ENCODE measurements at regions not wholly inside any gene's neighbourhood (a gene's known extent, or its start where the extent isn't known, plus 50 kb on each side); places are given as distances from the start of the nearest gene placed in this dataset.

DNA sequence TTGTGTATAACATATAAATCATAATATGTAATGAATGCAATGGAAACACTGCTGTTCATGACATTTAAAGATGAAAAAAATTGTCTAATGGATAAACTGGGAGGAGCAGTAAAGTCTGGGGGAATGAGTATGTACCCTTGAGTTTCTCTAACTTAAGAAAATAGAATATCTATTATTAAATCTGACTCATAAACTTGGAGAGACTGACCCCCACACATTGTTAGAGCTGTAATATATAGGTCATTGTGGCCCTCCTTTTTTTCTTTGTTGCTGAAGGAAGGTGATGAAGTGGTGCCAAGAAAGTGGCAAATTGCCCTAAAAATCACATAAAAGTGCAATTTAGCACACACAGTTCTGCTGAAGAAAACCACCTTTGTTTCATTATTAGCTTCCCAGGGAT, 389.8 kb upstream of the RARB start:
- TF ChIP-seq MYC (IDR thresholded peaks at IDR 0.05; ENCODE audit: low read depth, low read length): no peak
- TF ChIP-seq, protein P1, sequence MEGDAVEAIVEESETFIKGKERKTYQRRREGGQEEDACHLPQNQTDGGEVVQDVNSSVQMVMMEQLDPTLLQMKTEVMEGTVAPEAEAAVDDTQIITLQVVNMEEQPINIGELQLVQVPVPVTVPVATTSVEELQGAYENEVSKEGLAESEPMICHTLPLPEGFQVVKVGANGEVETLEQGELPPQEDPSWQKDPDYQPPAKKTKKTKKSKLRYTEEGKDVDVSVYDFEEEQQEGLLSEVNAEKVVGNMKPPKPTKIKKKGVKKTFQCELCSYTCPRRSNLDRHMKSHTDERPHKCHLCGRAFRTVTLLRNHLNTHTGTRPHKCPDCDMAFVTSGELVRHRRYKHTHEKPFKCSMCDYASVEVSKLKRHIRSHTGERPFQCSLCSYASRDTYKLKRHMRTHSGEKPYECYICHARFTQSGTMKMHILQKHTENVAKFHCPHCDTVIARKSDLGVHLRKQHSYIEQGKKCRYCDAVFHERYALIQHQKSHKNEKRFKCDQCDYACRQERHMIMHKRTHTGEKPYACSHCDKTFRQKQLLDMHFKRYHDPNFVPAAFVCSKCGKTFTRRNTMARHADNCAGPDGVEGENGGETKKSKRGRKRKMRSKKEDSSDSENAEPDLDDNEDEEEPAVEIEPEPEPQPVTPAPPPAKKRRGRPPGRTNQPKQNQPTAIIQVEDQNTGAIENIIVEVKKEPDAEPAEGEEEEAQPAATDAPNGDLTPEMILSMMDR (IDR thresholded peaks at IDR 0.05; ENCODE audit: low read depth, low read length): no peak
- no peak for TF ChIP-seq POLR2A (IDR thresholded peaks at IDR 0.05; ENCODE audit: extremely low read depth, insufficient read length)
- TF ChIP-seq, protein P2, sequence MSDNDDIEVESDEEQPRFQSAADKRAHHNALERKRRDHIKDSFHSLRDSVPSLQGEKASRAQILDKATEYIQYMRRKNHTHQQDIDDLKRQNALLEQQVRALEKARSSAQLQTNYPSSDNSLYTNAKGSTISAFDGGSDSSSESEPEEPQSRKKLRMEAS (IDR thresholded peaks at IDR 0.05; ENCODE audit: low read depth, low read length): no peak
- no peak overlapping the region for H3K4me3 ChIP-seq (ENCODE audit: low read depth, low read length)
- DNase-seq (ENCODE audit: low read depth): no peak

DNA sequence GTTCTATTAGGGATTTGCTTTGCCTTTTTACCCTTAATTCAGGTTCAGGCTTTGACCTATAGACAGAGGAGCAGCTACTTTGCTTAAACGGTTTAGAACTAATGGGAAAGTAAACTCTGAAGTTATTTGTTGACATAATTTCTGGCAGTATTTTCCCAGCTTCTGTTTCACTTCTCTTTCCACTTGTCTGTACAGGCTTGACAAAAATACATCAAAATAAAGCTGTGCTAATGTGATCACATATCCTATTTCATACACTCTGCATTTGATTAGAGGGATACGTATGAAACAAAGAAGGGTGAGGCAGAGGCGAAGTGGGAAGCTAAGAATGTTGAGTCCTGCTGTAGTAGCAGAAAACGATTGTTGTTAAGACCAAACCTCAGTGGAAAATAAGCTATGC, 389.1 kb upstream of the RARB start:
- no peak for DNase-seq (ENCODE audit: low read depth)
- no peak for TF ChIP-seq POLR2A (IDR thresholded peaks at IDR 0.05; ENCODE audit: extremely low read depth, insufficient read length)
- TF ChIP-seq, protein P1 (IDR thresholded peaks at IDR 0.05; ENCODE audit: low read depth, low read length): no peak
- TF ChIP-seq MYC (IDR thresholded peaks at IDR 0.05; ENCODE audit: low read depth, low read length): no peak
- TF ChIP-seq, protein P2 (IDR thresholded peaks at IDR 0.05; ENCODE audit: low read depth, low read length): no peak
- H3K4me3 ChIP-seq (ENCODE audit: low read depth, low read length): no peak overlapping the region

DNA sequence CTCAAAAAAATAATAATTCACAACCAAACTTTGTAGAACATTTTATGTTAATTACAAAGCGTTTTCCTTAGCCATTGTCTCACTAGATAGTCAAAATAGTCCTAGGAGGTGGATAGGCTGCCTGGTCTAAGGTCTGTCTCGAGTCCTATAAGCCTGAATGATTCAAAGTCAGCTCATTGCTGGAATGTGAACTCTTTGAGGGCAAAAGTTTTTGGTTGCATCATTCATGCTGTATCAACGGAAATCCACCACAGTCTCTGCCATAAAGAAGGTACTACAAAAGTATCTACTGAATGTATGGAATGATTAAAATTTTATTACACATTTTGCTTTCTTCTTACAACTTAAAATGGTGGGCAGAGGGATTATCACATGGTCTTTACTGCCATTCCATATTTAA, 387.3 kb upstream of the RARB start:
- no peak for DNase-seq (ENCODE audit: low read depth)

DNA sequence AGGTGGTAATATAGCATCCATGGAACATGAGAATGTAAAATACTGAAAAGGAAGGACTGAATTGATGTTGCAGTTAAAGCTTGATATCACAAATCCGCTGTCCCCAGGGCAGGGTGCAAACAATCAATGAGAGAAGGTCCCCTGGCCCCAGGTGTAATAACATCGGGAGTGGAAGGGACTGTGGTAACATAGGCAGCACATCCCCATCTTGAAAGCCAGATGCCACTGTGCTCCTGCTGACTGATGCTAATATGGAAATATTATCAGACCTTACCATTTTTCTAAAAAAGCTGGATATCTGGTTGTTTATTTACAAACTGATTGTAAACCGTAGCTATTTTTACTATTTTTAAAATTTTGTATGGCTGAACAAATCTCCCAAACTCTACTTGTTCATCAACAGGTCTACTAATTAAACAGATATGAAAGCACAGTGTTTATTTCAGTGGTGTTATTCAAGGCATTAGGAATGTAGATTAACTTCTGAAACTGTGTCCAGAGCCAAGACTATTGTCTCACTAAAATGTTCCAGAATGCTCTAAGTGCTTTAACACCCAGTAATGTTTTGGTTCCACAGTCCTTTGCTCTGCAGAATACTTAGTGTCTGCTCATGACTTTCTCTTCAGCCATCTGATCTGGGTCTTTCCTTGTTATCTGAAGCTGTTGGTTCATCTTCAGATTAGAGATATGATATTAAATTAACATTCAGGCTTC, 386.0 kb upstream of the RARB start:
- no peak overlapping the region for H3K4me3 ChIP-seq (ENCODE audit: low read depth, low read length)
- DNase-seq (ENCODE audit: low read depth): no peak
- TF ChIP-seq, protein P1 (IDR thresholded peaks at IDR 0.05; ENCODE audit: low read depth, low read length): no peak

More for the DNA sequence above, 387.3 kb upstream of the RARB start:
- TF ChIP-seq POLR2A (IDR thresholded peaks at IDR 0.05; ENCODE audit: extremely low read depth, insufficient read length) (no peak), MYC (IDR thresholded peaks at IDR 0.05; ENCODE audit: low read depth, low read length) (no peak)
- TF ChIP-seq, protein P2 (IDR thresholded peaks at IDR 0.05; ENCODE audit: low read depth, low read length): no peak
- TF ChIP-seq, protein P1 (IDR thresholded peaks at IDR 0.05; ENCODE audit: low read depth, low read length): no peak
- no peak overlapping the region for H3K4me3 ChIP-seq (ENCODE audit: low read depth, low read length)

DNA sequence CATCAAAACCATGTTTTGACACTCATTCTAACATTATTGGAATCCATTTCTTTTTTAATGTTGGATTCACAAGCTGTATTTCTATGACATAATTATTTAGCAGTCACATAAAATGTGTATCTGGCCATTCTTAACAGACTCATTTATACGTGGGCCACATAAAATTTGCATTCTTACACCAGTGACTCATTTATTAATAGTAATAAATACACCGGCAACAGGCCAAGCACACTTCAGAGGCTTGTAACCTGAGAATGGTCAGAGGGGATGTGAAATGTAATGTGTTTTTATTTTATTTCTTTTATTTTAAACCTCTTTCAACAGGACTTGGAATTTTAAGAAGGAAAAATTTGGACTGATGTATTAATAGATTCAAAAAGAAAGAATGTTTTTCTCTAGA, 384.9 kb upstream of the RARB start:
- DNase-seq (ENCODE audit: low read depth): no peak

More for the DNA sequence above, 384.9 kb upstream of the RARB start:
- H3K4me3 ChIP-seq (ENCODE audit: low read depth, low read length): no peak overlapping the region
- TF ChIP-seq, protein P1 (IDR thresholded peaks at IDR 0.05; ENCODE audit: low read depth, low read length): no peak
- TF ChIP-seq, protein P2 (IDR thresholded peaks at IDR 0.05; ENCODE audit: low read depth, low read length): no peak
- TF ChIP-seq POLR2A (IDR thresholded peaks at IDR 0.05; ENCODE audit: extremely low read depth, insufficient read length) (no peak), MYC (IDR thresholded peaks at IDR 0.05; ENCODE audit: low read depth, low read length) (no peak)

All from NB4 (cell line).